HCEC 1CT (cell line): ENCODE measurements at regions not wholly inside any gene's neighbourhood (a gene's known extent, or its start where the extent isn't known, plus 50 kb on each side); places are given as distances from the start of the nearest gene placed in this dataset.

Experiments
- DNase-seq: peaks from one replicate; pipeline ENCODE4 v3.0.0-alpha.2; 2017

DNA sequence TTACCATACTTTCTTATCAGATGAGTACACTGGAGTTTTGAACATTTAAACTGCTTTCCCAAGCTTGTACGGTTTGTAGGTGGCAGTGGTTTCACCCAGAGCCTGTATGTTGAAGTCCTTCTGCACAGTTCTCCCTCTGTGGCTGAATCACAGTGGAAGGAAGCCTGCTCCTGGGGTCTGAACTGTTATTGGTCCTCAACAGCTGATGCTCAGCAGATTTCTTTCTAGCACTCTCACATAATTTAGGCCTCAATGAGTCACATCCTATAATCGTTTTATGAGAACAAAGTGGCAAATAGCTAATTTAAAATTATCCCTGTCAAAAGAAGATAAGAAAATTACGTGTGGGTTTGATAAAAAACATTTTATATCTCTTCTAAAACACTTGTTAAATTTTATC is 229.7 kb downstream of the TLE4 start:
- DNase-seq = no peak

DNA sequence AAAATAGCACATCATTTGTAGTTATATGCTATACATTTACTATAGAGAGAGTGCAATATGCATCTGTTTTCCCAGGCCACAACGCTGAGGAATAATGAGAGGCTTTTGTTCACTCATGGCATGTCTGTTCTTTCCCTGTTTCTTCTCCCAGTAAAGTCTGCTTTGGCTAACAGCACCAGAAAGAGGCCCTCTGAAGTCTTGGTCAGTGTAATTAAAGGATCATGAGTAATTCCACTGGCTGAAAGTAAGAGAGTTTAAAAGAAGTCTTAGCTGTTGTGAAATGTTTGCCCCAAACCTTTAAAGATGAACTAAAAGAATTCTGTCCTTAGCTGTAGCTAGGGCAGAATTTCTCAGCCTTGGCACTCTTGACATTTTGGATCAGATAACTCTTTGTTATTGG is 228.8 kb downstream of the TLE4 start:
- no peak for DNase-seq

DNA sequence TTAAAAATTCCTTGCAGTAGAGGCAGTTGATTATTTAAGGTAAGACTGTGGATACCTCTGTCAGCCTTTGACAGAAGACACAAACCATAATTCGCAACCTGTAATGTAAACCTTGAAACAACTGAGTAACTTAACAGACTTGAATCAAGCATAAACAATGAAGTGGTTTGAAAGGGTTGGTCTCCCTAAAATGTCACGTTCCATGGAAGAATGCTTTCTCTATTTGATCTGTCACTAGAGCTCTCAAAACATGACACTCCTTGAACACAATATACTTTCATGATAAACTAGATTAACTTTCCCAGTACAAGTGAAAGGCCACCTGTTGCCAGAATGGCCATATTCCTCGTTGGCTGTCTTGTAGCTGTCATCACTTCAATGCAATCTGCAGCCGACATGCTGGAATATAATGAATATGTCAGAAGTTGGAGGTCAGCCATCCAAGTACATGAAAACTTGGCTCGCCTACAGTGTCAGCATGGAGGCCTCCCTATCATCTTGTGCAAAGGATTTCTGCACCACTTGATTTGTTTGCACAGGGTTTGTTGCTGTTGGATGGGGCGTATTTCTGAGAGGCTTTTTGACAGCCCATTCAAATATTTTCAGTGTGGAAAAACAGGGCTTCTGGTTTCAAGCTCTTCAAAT is 228.0 kb downstream of the TLE4 start:
- DNase-seq = no peak

DNA sequence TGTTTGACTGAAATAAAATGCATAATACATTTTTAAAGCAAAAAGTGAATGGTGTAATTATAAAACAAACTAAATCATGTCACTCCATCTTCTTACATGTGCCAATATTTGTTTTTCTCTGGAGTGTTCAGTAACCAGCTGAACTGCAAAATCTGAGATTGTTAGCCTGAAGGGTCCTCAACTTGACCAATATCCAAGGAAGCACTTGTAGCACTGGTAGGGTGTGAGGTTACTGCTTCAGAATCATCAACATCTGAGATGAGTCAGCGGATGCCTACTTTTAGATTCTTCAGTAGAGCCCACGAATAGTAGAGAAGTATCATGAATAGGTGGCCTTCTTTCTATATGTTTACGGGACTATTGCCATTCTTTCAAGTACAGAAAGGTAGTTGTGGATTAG is 226.7 kb downstream of the TLE4 start:
- no peak for DNase-seq

DNA sequence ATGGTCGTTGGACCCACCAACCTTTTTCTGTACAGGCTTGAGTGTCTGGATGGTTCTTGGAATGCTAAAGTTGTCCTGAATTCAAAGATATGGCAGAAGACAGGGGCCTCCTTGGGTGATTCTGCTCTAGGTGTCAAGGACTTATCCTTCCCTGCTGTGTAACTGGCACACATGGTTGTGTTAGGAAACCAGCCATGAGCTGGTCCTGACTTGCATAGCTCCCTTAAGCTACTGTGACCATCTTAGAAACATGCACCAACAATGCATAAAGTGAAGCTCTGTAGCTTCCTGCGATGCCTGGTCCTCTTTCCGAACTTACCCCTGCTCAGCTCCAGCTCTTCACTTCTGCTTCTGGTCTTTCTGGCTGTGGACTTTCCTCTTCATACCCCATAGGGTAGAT is 224.6 kb downstream of the TLE4 start:
- no peak for DNase-seq

GRCh38 chr9:79788662-79789061 is 216.9 kb downstream of the TLE4 start:
- DNase-seq = no peak

GRCh38 chr9:79781263-79781662 is 209.5 kb downstream of the TLE4 start:
- DNase-seq = no peak

DNA sequence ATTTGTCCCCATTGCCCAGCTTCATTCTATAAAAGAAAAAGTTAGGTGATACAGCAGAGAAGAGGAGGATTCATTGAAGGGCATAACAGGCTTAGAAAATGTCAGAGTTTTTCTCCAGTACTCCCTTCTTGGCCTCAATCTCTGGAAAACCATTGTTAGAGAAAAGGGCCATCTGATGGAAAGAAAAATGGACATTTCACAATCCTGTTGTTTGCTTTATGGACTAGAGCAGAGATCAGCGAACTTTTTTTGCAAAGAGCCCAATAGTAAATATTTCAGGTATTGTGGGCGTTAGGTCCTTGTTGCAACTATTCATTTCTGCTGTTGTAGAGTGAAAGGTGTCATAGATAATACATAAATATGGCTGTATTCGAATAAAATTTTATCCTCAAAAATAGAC is 208.8 kb downstream of the TLE4 start:
- DNase-seq = no peak

- no peak for DNase-seq
These were observed 208.1 kb downstream of the TLE4 start for GRCh38 chr9:79779901-79780300.

GRCh38 chr9:79778581-79778980 is 206.8 kb downstream of the TLE4 start:
- no peak for DNase-seq

- no peak for DNase-seq
These were observed 204.8 kb downstream of the TLE4 start for GRCh38 chr9:79776581-79776980.
